Astrocyte of the spinal cord (primary cell): ENCODE measurements at regions not wholly inside any gene's neighbourhood (a gene's known extent, or its start where the extent isn't known, plus 50 kb on each side); places are given as distances from the start of the nearest gene placed in this dataset.

ENCODE experiments used
- DNase-seq: peaks from one replicate; pipeline ENCODE4 v3.0.0; 2011; ENCODE audit warnings: low read depth, low spot score
- H3K4me3 ChIP-seq: 2 replicates; pipeline ENCODE4 v1.5.1; 2011; ENCODE audit warnings: low read depth, mild to moderate bottlenecking, low read length, moderate library complexity
- in situ Hi-C: cut with HindIII; loops from 2 replicates; pipeline ENCODE4 v1.10.0; 2017; ENCODE audit warnings: low sequenced_read_pairs
- TF ChIP-seq, protein P1 (sequence below): IDR thresholded peaks from 2 replicates; pipeline ENCODE4 v1.5.1; 2012; ENCODE audit warnings: low read depth, mild to moderate bottlenecking, low read length, inconsistent platforms

DNA sequence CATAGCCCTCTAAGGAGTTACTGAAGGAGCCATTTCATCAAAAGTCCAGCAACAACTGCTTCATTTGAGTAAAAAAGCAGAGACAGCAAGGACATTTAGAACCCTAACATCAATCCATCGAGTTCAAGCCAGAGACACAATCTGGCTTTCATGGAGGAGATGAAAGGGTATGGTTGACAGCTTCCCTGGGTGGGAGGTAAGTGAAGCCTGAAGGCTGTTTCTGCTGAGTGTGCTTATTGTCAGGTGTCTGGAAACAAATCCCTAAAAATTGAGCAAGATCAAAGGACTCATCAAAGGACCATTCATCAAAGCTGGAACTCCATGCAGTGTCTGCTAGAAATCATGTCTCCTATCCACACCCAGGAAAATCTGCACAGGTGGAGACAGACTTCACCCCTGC is 104.4 kb upstream of the CCDC196 start:
- no peak for DNase-seq
- TF ChIP-seq, protein P1, sequence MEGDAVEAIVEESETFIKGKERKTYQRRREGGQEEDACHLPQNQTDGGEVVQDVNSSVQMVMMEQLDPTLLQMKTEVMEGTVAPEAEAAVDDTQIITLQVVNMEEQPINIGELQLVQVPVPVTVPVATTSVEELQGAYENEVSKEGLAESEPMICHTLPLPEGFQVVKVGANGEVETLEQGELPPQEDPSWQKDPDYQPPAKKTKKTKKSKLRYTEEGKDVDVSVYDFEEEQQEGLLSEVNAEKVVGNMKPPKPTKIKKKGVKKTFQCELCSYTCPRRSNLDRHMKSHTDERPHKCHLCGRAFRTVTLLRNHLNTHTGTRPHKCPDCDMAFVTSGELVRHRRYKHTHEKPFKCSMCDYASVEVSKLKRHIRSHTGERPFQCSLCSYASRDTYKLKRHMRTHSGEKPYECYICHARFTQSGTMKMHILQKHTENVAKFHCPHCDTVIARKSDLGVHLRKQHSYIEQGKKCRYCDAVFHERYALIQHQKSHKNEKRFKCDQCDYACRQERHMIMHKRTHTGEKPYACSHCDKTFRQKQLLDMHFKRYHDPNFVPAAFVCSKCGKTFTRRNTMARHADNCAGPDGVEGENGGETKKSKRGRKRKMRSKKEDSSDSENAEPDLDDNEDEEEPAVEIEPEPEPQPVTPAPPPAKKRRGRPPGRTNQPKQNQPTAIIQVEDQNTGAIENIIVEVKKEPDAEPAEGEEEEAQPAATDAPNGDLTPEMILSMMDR: no peak
- H3K4me3 ChIP-seq: no peak overlapping the region
- in situ Hi-C loops: no loop called here

DNA sequence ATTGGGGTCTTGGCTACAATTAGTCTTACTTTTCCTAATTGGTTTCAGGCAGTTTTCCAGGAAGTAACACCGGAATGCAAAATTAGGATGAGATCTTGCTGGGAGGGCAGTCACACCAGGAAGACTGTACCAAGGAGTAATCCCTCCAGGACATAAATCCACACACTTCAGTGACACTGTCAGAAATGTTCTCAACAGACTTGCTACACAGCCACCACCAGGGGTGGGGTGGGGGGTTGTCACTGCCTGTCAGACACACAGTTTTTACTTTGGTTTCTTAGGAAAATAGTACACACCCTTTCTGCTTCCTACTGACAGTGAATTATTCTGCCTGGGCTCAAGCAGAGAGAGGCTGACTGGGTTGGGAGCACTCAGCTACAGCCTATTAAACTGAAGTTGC is 102.9 kb upstream of the CCDC196 start:
- in situ Hi-C loops: no loop called here
- no peak for DNase-seq

DNA sequence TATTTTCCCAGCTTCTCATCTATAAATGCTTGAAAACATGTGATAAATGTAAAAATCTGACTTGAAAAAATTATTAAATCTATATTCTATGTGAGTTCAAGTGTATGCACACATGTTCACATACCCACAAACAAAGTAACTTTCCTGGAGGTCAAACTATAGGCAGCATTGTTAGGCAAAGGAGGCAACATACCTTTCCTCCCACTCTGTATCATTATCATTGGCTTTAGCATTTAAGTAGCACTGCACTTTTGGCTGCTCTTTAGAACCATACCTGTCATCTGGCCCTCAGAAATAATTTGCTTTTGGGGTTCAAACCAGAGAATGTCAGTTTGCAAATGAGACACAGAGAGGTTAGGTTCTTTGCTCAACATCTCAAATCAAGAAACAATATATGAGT is 102.4 kb upstream of the CCDC196 start:
- no peak overlapping the region for H3K4me3 ChIP-seq
- in situ Hi-C loops: no loop called here
- no peak for DNase-seq
- TF ChIP-seq, protein P1: no peak

More for the DNA sequence above, 102.9 kb upstream of the CCDC196 start:
- TF ChIP-seq, protein P1: no peak
- H3K4me3 ChIP-seq: no peak overlapping the region

DNA sequence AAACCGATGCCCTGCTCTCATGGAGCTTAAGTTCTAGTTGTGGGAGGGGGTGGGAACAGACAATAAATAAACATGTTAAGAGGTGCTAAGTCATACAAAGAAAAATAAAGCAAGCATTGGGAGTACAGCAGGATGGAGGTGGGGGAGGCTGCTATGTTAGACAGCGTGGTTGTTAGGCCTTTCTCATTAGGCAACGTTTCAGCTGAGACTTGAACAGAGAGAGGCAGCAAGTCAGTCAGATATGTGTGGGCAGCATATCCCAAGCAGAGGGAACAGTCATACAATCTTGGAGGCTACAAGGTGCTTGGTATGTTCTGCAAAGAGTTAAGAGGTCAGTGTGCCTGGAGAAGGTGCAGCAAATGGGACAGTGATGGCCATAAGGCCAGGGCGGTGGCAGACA is 97.7 kb upstream of the CCDC196 start:
- TF ChIP-seq, protein P1: no peak
- in situ Hi-C loops: no loop called here
- no peak overlapping the region for H3K4me3 ChIP-seq
- no peak for DNase-seq

GRCh38 chr14:66389481-66389880 is 96.7 kb upstream of the CCDC196 start:
- in situ Hi-C loops: no loop called here
- TF ChIP-seq, protein P1: no peak
- no peak for DNase-seq
- no peak overlapping the region for H3K4me3 ChIP-seq

DNA sequence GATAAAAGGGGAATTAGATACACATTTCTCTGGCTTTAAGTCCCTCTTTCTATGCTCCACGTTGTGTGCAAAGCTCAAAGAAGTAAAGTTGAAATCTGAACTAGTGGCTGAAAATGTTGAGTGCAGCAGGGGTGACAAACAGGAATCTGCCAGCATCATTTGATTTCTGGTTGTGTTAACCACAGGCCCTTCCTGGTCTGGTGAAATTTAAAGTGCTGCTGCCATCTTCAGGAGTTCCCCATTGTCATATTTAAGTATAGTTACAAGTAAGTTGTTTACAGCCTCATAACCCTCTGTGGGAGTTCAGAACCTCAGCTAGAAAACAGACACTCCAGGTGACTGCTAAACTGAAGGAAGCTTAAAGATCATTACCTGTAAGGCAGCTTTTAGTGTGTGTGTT is 90.9 kb upstream of the CCDC196 start:
- TF ChIP-seq, protein P1: no peak
- H3K4me3 ChIP-seq: no peak overlapping the region
- in situ Hi-C loops: no loop called here
- no peak for DNase-seq

DNA sequence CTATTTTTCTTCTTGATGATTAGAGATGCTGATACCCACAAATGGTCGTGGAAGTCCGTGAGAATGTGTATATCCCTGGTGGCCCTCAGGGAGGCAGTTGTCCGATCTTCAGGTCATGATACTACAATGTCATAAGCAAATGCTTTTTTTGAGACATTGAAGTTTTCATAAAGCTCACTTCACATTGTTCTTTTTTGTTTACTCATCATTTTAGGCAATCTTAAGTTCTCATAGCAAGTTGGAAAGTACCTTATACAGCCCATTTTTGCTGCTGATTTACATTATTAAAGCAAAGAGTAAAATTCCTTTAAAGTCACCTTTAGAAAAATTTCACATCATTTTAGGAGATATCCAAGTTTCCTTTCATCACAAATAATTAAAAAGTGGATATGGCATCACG is 90.0 kb upstream of the CCDC196 start:
- in situ Hi-C loops: no loop called here
- H3K4me3 ChIP-seq: no peak overlapping the region
- TF ChIP-seq, protein P1: no peak
- DNase-seq: no peak
